Spleen (tissue), 11 donors: ENCODE measurements at regions not wholly inside any gene's neighbourhood (a gene's known extent, or its start where the extent isn't known, plus 50 kb on each side); places are given as distances from the start of the nearest gene placed in this dataset.

Experiments used
- DNase-seq: peaks from one replicate; pipeline ENCODE4 v3.0.0-alpha.2; 2020
- H3K27ac ChIP-seq, 8 donors: fragments of 200-600 bp; sonication (generic) in 7 of 8; 1 replicate in 4 of 8; 2 replicates in 4 of 8; pipeline versions ENCODE4 v1.5.0 to v1.8.0; 2016 to 2021; ENCODE audit warnings: inconsistent platforms in 4 of 8, mild to moderate bottlenecking in 4 of 8, moderate library complexity in 1 of 8
- H3K27me3 ChIP-seq, 7 donors: fragments of 200-600 bp; sonication (generic) in 6 of 7; replicated peaks in 1 of 7; 1 replicate in 4 of 7; 2 replicates in 3 of 7; pipeline versions ENCODE4 v1.5.0 to v1.8.0; 2016 to 2021; ENCODE audit warnings: inconsistent platforms in 3 of 7, mild to moderate bottlenecking in 1 of 7
- H3K36me3 ChIP-seq, 6 donors: fragments of 200-600 bp; sonication (generic) in 5 of 6; 1 replicate in 4 of 6; 2 replicates in 2 of 6; pipeline versions ENCODE4 v1.5.0 to v1.8.0; 2016 to 2021; ENCODE audit warnings: inconsistent platforms in 2 of 6
- H3K4me1 ChIP-seq, 6 donors: fragments of 200-600 bp; sonication (generic) in 5 of 6; 1 replicate in 3 of 6; 2 replicates in 3 of 6; pipeline versions ENCODE4 v1.5.0 to v1.8.0; 2016 to 2021; ENCODE audit warnings: inconsistent platforms in 3 of 6
- H3K4me3 ChIP-seq, 8 donors: fragments of 200-600 bp; sonication (generic) in 7 of 8; 1 replicate in 4 of 8; 2 replicates in 4 of 8; pipeline versions ENCODE4 v1.5.0 to v1.8.0; 2016 to 2021; ENCODE audit warnings: inconsistent platforms in 4 of 8, mild to moderate bottlenecking in 4 of 8, moderate library complexity in 2 of 8
- H3K9me3 ChIP-seq, 8 donors: fragments of 200-600 bp; sonication (generic) in 7 of 8; 1 replicate in 4 of 8; 2 replicates in 4 of 8; pipeline versions ENCODE4 v1.5.0 to v1.8.0; 2016 to 2021; ENCODE audit warnings: inconsistent platforms in 4 of 8
- CTCF ChIP-seq, 11 experiments: fragments of 200-600 bp in 7 of 11; fragments of 450-650 bp in 4 of 11; sonication (generic) in 4 of 11; IDR thresholded peaks in 8 of 11; conservative IDR thresholded peaks in 3 of 11; 1 replicate in 7 of 11; 2 replicates in 4 of 11; pipeline versions ENCODE4 v1.4.0 to v1.8.0; 2016 to 2021; ENCODE audit warnings: antibody characterized with exemption in 11 of 11, inconsistent platforms in 4 of 11, mild to moderate bottlenecking in 1 of 11
- POLR2A ChIP-seq, 3 donors: fragments of 450-650 bp; IDR thresholded peaks; one replicate each; pipeline ENCODE4 v1.5.1; 2017; ENCODE audit warnings: antibody characterized with exemption in 3 of 3, mild to moderate bottlenecking in 1 of 3
- POLR2AphosphoS5 ChIP-seq, 3 donors: sonication (generic); formaldehyde crosslinking; IDR thresholded peaks; one replicate each; pipeline ENCODE4 v1.5.1; 2017; ENCODE audit warnings: antibody characterized with exemption in 3 of 3
- WGBS, 5 donors: extraction: QIAGEN DNeasy Blood & Tissue Kit in 3 of 5; methylation state at CpG; one replicate each; pipeline versions ENCODE4 v1.1.5 to v1.1.7; 2013 to 2018; 5-methylcytosine and 5-hydroxymethylcytosine counted together
- intact Hi-C: fragments of 100-400 bp; cut with DNase I; formaldehyde crosslinking; loops from one replicate; pipeline ENCODE4 v1.15.0; 2023; ENCODE audit warnings: low total_unique reads
- donor health status: healthy with polysubstance abuse.
- donor health status: DM: no; HTN: no; CAD: no; lungs with moderate emphysema.
- donor health status: DM: no; HTN: no; CAD: no.
- donor health status: Bipolar disorder and iron deficiency.
- donor health status: healthy.
- donor health status: DM: no; HTN: no; CAD: no.
- donor health status: DM: yes; HTN: yes; CAD: no.

- Histone ChIP-seq H3K27ac (no peak overlapping the region), H3K4me1 (no peaks in the 10 kb centered on the region), H3K4me3 (no peak overlapping the region), H3K9me3 (no peaks in the 10 kb centered on the region), H3K27me3 (no peaks in the 10 kb centered on the region), H3K36me3 (no peaks in the 10 kb centered on the region)
- TF ChIP-seq POLR2AphosphoS5 (IDR thresholded peaks at IDR 0.05): no peak
- no peak for TF ChIP-seq POLR2A (IDR thresholded peaks at IDR 0.05)
- no peak for TF ChIP-seq CTCF (IDR thresholded peaks at IDR 0.05 in 8 of 11, conservative IDR thresholded peaks at IDR 0.05 in 3 of 11)
- intact Hi-C loops: no loop called here
- 88 to 95% (median 91%) methylated on average over 7 of the region's 7 CpGs for WGBS, 5 donors
- DNase-seq: no peak
Measured at GRCh38 chr13:58024103-58024502, 392.6 kb downstream of the PCDH17 start.

- Histone ChIP-seq H3K9me3 (no peaks in the 10 kb centered on the region), H3K27me3 (no peaks in the 10 kb centered on the region), H3K4me1 (no peaks in the 10 kb centered on the region), H3K36me3 (no peaks in the 10 kb centered on the region), H3K4me3 (no peak overlapping the region), H3K27ac (no peak overlapping the region)
- TF ChIP-seq CTCF (IDR thresholded peaks at IDR 0.05 in 8 of 11, conservative IDR thresholded peaks at IDR 0.05 in 3 of 11) (no peak), POLR2AphosphoS5 (IDR thresholded peaks at IDR 0.05) (no peak), POLR2A (IDR thresholded peaks at IDR 0.05) (no peak)
- DNase-seq: no peak
- intact Hi-C loops: no loop called here
- WGBS, 5 donors: 78 to 87% (median 80%) methylated on average over 1 of the region's 1 CpG
Measured at GRCh38 chr13:58025821-58026220, 394.3 kb downstream of the PCDH17 start.

- DNase-seq: no peak
- 67 to 81% (median 74%) methylated on average over 2 of the region's 2 CpGs for WGBS, 5 donors
- H3K4me3 ChIP-seq: no peak overlapping the region
- intact Hi-C loops: no loop called here
- no peaks in the 10 kb centered on the region for H3K9me3 ChIP-seq
- H3K27ac ChIP-seq: no peak overlapping the region
- no peaks in the 10 kb centered on the region for H3K27me3 ChIP-seq
- no peak for TF ChIP-seq CTCF (IDR thresholded peaks at IDR 0.05 in 8 of 11, conservative IDR thresholded peaks at IDR 0.05 in 3 of 11)
- H3K4me1 ChIP-seq: no peaks in the 10 kb centered on the region
- no peaks in the 10 kb centered on the region for H3K36me3 ChIP-seq
Measured at GRCh38 chr13:58032676-58033460, 401.3 kb downstream of the PCDH17 start.

GRCh38 chr13:58043971-58044370, 412.4 kb downstream of the PCDH17 start:
- peaks cover 0 to 4% (median 0%) of the 10 kb centered on the region in 8 donors for H3K9me3 ChIP-seq
- DNase-seq: no peak

More at GRCh38 chr13:58043971-58044370, 412.4 kb downstream of the PCDH17 start:
- TF ChIP-seq POLR2AphosphoS5 (IDR thresholded peaks at IDR 0.05) (no peak), POLR2A (IDR thresholded peaks at IDR 0.05) (no peak), CTCF (IDR thresholded peaks at IDR 0.05 in 8 of 11, conservative IDR thresholded peaks at IDR 0.05 in 3 of 11) (no peak)
- 65 to 78% (median 72%) methylated on average over 2 of the region's 2 CpGs for WGBS, 5 donors
- no peak overlapping the region for H3K27ac ChIP-seq
- H3K27me3 ChIP-seq: no peaks in the 10 kb centered on the region
- intact Hi-C loops: no loop called here
- H3K4me3 ChIP-seq: no peak overlapping the region
- H3K4me1 ChIP-seq: no peaks in the 10 kb centered on the region
- no peaks in the 10 kb centered on the region for H3K36me3 ChIP-seq
